GM18519 (cell line): ENCODE measurements at regions not wholly inside any gene's neighbourhood (a gene's known extent, or its start where the extent isn't known, plus 50 kb on each side); places are given as distances from the start of the nearest gene placed in this dataset.

ENCODE experiments used
- ATAC-seq: cut with Tn5 transposase; IDR thresholded peaks from one replicate; pipeline ENCODE4 v1.9.1; 2021; ENCODE audit warnings: mild to moderate bottlenecking, moderate library complexity; ENCODE audit not compliant: unreplicated experiment, low FRiP score

DNA sequence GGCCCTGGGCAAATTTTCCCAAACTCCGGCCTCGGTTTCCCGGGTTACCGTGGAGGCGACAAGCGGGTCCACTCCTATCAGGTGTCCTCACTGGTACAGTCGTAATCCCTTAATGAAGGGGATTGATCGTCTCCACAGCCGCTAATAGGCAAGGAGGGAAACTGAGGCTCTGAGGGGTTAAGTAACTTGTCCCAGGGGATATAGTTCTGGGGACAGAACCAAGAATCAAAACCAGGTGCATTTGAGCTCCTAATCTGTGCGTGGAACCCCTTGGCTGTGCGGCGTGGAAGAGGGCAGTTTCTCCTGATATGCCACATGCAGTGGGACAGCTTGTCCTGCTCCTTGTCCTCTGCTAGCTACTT is 157.2 kb downstream of the CYRIA start:
- ATAC-seq: no peak

DNA sequence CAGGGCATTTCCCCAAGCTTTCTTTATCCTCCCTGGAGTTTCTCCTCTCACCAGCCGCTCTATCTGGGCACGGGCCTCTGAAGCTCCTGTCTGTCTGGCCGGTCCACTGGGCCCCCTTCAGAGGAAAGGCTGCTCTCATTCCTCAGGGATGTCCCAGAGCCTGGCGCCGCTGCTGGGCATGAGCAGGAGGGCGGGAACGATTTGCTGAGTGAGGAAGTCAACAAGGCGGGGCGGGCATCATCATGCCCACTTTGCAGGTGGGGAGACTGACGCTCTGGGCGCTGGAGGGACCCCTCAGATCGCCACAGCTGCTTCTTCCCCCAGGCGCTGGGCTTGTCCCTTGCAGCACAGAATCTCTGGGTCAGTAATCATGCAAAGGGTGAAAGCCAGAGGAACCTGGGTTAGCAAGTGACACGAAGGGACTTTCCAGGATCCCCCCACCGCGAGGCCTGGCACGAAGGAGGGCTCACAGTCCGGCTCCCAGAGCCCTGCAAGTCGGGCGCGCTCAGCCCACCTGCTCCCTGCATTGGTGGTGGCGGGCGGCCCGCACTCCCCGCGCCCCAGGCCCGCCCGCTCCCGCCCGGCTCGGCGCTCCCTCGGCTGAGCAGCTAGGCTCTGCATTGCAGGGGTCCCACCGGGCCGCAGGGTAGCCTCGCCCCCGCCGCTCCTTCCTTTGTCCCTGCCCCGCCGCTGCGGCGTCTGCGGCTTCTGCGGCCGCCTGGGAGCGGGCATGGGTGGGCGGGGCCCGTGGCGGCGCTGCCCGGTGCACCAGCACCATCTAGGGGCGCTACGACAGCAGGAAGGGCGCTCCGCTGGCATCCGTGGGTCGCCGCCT is 157.8 kb downstream of the CYRIA start:
- ATAC-seq: no peak

DNA sequence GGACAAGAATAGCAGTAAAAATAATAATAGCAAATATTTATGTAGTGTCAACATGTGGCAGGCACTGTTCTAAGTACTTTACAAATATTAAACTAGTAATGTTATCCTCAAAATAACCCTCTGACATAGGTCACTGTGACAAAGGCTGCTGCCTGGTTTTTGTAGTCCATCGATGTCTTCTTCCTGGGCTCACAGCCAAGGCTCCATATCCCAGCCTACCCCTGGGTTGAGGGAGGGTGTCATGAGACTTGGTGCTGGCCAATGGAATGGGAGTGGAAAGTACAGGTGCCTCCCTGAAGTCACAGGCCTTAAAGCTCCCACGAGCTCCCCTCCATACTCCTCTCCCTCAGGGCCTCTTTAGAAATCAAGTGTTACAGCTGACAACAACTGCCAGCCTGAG is 159.3 kb downstream of the CYRIA start:
- ATAC-seq: no peak

GRCh38 chr2:16496426-16497388 is 168.9 kb downstream of the CYRIA start:
- no peak for ATAC-seq

- ATAC-seq: no peak
Measured at GRCh38 chr2:16495509-16496208, 170.0 kb downstream of the CYRIA start.

DNA sequence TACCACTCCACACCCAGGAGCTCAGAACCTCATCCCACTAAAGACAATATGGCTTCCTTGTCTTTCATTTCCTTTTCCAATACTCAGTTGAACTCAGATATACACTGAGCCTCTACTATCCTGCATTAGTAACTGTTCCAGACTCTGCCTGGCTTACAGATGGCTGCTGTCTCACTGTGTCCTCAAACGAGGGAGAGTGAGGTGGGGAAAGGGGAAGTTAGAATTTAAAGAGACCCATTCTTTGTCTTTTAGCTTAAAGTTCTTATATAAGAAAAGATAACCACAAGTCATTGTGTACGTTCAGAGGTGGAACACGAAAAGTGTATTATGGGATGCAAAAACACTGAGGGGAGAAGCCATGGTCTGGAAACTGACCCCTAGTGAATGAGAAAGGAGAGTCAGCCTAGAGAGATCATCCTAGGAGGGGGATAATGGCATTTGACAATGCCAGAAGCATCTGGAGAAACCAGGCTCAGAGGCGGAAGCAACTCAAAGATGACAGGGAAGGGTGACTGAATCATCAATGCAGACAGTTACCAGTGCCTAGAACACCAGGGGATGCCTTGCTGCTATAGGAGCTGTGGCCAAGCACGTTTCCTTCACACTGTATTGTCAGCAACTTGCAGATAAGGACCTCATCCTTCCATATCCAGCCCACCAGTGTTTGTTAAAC is 170.7 kb downstream of the CYRIA start:
- no peak for ATAC-seq

DNA sequence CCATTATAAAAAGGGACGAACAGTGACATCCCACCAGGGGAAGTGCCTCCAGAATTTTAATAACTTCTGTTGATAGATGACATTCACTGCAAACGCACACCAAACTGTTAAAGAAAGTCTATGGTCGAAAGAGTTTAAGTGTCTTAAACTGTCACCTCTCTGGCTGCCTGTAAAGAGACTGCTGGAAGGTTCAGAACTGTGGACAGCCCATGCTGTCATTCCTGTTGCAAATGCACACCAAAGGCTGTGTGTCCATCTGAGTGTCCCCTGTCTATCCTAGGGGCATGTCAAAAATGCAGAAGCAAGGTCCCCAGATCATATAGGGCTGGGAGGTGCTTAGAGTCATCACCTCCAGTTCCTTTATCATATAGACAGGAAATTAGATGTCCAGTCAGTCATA is 171.8 kb downstream of the CYRIA start:
- ATAC-seq: no peak

DNA sequence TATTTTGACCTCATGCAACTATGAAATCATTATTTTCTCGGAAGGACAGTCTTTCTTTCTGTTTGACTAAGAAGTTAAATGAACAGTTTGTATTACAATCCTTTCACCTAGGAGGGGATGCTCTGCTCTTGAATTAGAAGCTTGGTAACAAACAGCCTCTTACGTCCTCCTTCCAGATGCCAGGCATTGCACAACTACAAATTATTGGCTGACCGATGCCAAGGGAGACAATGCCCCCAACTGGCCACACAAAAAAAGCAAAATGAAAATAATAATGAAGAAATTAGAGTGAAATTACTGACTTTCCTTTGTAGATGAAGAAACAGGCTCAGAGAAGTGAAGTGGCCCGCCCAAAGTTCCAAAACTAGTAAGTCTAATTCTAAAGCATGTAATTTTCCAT is 177.9 kb downstream of the CYRIA start:
- ATAC-seq: no peak

DNA sequence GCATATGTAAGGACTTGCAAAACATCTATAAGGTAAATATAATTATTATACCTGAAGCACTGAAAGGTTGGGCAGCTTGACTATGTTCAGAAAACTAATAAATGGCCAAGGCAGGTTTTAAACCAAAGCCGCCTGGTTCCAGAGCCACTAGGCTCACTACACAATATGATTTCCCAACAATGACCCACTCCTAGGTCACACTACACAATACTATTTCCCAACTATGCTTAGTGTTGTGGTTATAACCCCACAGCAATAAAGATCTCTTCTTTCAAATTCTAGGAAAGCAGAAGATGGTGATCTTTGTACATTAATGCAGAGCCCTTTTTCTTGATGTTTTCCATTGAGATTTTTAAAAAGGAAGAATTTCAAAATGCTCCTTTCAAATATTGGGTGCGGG is 180.4 kb downstream of the CYRIA start:
- ATAC-seq: no peak

GRCh38 chr2:16482460-16482859 is 183.2 kb downstream of the CYRIA start:
- no peak for ATAC-seq

GRCh38 chr2:16481351-16481750 is 184.3 kb downstream of the CYRIA start:
- no peak for ATAC-seq

GRCh38 chr2:16479721-16480120 is 185.9 kb downstream of the CYRIA start:
- ATAC-seq: no peak

DNA sequence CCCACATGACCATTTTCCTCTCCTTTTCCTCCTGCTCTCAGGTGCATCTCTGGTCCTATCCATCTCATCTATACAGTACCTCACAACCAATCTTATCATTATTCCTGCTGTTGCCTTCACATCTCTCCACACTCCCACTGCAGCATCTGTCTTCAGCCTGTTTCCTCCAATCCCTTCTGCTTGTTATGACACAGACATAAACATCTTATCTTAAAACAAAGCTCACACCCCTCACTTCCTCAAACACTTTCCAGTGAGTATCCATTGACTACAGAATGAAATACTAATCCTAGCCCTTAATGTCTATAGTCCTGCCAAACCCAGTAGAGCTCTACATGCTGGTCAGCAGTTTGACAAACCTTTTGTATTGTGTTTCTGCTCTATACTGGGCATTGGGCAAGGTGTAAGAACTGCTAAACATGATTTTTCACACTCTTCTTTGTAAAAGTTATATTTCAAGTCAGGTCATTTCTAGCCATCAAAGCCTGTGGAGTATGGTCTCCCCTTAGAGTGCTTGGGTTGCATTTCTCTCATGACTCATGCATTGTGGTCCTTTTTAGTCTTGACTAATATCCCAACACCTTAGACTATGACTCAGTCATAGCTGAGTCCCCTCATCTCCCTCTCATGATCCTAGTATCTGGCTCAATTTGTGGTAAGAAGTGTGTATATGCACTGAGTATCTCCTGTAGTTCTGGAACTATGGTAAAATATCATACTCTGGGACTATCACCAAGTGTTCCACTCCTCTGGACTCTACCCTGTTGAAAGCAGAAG is 187.0 kb downstream of the CYRIA start:
- ATAC-seq: no peak

GRCh38 chr2:16477648-16478047 is 188.0 kb downstream of the CYRIA start:
- no peak for ATAC-seq

DNA sequence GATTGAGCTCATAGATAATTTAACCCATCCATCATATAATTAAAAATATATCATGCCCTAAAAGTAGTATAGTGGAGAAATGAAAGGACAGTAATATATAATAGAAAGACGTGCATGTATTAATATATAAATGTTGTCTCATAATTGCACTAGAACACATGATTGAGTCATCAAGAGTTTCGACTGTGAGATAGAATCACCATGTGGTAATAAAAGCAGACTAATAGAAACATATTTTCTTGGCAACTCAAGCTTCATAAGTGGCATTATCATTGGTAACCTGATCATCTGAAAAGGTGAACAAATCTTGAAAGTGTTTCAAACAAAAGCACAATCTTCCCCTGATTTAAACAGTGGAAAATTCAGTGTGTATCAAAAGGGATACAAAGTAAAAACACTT is 188.8 kb downstream of the CYRIA start:
- ATAC-seq: no peak

- no peak for ATAC-seq
Measured at GRCh38 chr2:16475986-16476567, 189.6 kb downstream of the CYRIA start.

- ATAC-seq: no peak
Measured at GRCh38 chr2:16475586-16475985, 190.0 kb downstream of the CYRIA start.

- no peak for ATAC-seq
Measured at GRCh38 chr2:16473575-16473974, 192.1 kb downstream of the CYRIA start.

- no peak for ATAC-seq
Measured at GRCh38 chr2:16470936-16471490, 194.6 kb downstream of the CYRIA start.
